ENCODE measurements at regions not wholly inside any gene's neighbourhood (a gene's known extent, or its start where the extent isn't known, plus 50 kb on each side); places are given as distances from the start of the nearest gene placed in this dataset.
A peak's percentile ranks its signal among the peaks of the same experiment; 100 is the strongest.

GRCh38 chr11:80415580-80415979 is 974.8 kb upstream of the TENM4 start:
- ATAC-seq (no peak), DNase-seq (ENCODE audit: low spot score) (no peak)

- DNase-seq (ENCODE audit: low spot score) (no peak), ATAC-seq (no peak)
These were observed 973.6 kb upstream of the TENM4 start for GRCh38 chr11:80414181-80415165.

DNA sequence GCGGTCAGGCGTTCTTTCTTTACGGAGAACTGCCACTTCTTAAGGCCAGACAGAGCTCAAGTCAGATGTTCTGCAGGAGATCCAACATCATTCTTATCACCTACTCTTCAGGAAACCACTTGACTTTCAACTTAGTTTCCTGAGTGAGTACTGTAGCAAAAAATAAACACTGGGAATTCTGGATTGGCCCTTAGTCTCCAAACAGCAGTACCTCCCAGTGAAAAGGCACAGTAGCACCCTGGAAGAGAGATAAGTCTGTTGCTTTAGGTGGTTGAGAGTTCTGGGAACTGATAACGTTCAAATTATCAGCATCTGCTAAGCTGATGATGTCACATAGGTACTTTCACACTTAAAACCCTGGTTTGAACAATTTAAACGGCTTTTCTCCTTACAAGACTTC is 971.8 kb upstream of the TENM4 start:
- ATAC-seq, result no peak
- DNase-seq (ENCODE audit: low spot score), result no peak

- DNase-seq (ENCODE audit: low spot score) (no peak), ATAC-seq (no peak)
These were observed 952.4 kb upstream of the TENM4 start for GRCh38 chr11:80393210-80393609.

DNA sequence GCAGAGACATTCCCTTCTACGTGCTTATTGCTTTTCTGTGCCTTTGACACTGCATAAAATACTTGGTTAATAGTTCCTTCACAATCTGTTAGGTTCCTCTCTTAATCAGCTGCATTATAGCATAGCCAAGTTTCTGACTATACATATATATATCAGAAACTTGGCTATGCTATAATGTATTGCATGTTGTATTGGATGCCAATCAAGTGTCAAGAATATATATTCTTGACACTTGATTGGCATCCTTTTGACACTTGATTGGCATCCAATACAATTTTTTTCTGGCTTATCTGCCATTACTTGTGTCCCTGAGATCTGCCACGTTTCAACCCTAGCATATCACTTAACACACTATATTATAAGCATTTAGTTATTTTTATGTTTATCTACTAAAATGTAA is 949.7 kb upstream of the TENM4 start:
- ATAC-seq (no peak), DNase-seq (ENCODE audit: low spot score) (no peak)

DNA sequence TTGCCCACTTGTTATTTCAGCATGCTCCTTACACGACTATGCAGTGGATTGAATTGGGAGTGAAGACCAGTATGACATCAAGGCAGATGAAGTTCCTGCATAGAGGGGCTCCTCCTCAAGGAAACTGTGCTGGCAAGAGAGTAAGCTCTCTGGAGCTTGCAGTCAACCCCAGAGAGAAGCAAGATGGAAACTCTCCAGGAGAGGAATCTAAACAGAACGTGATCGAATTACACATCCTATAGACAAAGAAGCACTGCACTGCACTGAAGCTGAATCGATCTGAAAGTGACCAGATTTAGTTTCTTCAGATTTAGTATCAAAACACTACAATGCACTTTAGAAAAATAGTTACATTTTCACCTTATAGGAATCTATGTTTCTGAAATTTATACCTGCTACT is 947.7 kb upstream of the TENM4 start:
- no peak for DNase-seq (ENCODE audit: low spot score)
- ATAC-seq, result no peak

GRCh38 chr11:80388130-80388529 is 947.3 kb upstream of the TENM4 start:
- no peak for ATAC-seq
- no peak for DNase-seq (ENCODE audit: low spot score)

- no peak for DNase-seq (ENCODE audit: low spot score)
- ATAC-seq, result no peak
These were observed 942.8 kb upstream of the TENM4 start for GRCh38 chr11:80383655-80384054.

- ATAC-seq, result no peak
- DNase-seq (ENCODE audit: low spot score), result no peak
These were observed 938.9 kb upstream of the TENM4 start for GRCh38 chr11:80379620-80380278.

DNA sequence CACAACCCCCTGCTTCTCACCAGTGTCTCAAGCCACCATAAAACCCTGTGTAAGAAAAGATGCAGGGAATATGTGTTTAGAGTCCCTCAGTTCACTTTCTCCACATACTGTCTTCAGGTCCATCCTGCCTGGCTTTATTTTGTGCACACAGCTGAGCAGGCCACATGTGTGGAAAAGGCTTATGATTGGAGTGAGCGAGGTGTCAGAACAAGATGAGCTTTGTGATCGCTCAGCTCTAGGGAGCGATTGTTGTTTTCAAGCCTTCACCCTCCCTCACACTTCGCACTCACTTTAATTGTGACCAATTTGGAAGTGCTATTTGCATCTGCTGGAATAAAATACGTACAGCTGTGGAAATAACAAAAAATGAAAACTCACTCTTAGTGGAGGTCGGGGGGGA is 931.1 kb upstream of the TENM4 start:
- DNase-seq (ENCODE audit: low spot score) (no peak), ATAC-seq (no peak)

DNA sequence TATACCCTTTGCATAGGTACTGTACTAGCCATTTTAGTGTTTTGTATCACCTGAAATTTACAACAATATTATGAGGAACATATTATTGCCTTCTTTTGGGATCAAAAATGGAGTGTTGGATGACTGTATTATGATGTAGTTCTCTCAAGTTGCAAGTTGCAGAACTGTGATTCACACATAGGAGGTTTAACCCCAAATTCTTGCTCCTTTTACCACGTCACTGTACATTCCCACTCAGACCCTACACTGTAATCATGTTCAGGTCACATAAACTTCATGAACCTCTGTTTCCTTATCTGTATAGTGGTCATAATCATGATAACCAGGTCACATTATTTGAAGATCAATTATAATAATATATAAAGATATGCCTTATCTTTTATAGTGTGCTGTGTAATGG is 925.1 kb upstream of the TENM4 start:
- ATAC-seq (no peak), DNase-seq (ENCODE audit: low spot score) (no peak)

- ATAC-seq (no peak), DNase-seq (ENCODE audit: low spot score) (no peak)
These were observed 924.4 kb upstream of the TENM4 start for GRCh38 chr11:80365076-80365725.

- DNase-seq (ENCODE audit: low spot score) (no peak), ATAC-seq (no peak)
These were observed 921.9 kb upstream of the TENM4 start for GRCh38 chr11:80362563-80363340.

DNA sequence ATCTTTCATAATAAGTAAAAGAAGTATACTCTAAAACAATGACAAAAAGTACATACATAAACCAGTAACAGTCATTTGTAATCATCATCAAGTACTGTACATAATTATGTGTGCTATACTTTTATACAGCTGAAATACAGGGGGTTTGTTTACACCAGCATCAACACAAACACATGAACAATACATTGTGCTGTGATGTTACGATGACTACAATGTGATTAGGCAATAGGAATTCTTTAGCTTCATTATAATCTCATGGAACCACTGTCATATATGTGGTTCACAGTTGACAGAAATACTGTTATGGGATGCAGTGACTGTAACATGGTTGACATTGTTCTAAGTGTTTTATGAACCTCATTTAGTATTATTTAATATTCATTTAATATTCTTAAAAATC is 914.4 kb upstream of the TENM4 start:
- no peak for ATAC-seq

GRCh38 chr11:80350541-80350940 is 909.7 kb upstream of the TENM4 start:
- ATAC-seq (no peak), DNase-seq (ENCODE audit: low spot score) (no peak)

More for the DNA sequence above, 914.4 kb upstream of the TENM4 start:
- no peak for DNase-seq (ENCODE audit: low spot score)

- DNase-seq (ENCODE audit: low spot score) (no peak), ATAC-seq (no peak)
These were observed 909.2 kb upstream of the TENM4 start for GRCh38 chr11:80349997-80350396.

- ATAC-seq, result peak; percentile 65
- no peak for DNase-seq (ENCODE audit: low spot score)
These were observed 905.7 kb upstream of the TENM4 start for GRCh38 chr11:80346353-80347059.

GRCh38 chr11:80343436-80343835 is 902.6 kb upstream of the TENM4 start:
- DNase-seq (ENCODE audit: low spot score), result no peak
- ATAC-seq, result no peak

DNA sequence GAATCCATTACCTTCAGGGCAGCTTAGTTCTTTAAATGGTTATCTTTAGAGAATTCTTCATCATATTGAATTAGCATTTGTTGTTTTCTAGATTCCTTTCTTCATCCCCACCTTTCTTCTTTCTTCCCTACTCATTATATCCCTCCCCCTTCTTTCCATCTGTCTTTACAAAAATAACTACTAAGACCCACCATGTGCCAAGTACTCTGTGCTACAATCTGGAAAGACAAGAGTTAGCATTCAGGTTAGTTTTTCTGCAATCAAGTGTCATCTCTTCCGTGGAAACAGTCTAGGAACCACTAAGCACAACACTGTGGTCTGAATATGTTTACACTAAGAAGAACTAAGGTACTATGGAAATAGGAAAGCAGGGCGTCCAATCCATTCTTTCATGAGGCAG is 897.4 kb upstream of the TENM4 start:
- DNase-seq (ENCODE audit: low spot score) (no peak), ATAC-seq (no peak)

DNA sequence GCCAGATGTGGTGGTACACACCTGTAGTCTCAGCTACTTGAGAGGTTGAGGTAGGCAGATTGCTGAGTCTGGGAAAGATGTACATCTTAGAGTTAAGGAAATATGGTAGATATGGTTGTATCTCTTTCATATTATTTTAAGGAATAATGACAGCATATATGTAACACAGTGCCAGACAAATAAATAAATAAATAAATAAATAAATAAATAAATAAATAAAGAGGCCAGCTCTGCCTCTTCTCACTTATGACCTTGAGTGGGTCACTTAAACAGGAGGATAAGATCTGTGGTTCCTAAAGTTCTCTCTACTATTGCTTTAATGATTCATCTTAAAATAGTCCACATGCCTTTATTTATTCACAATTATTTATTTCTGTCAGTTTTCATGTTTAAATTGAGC is 890.9 kb upstream of the TENM4 start:
- DNase-seq (ENCODE audit: low spot score) (no peak), ATAC-seq (no peak)

Data from left lobe of liver (tissue), 2 donors.